ENCODE measurements at regions not wholly inside any gene's neighbourhood (a gene's known extent, or its start where the extent isn't known, plus 50 kb on each side); places are given as distances from the start of the nearest gene placed in this dataset.

- no peak for DNase-seq
These were observed 257.9 kb upstream of the AMELY start for GRCh38 chrY:7169475-7169874.

GRCh38 chrY:7141477-7141876, 229.9 kb upstream of the AMELY start:
- no peak for DNase-seq
